Astrocyte of the cerebellum (primary cell): ENCODE measurements at regions not wholly inside any gene's neighbourhood (a gene's known extent, or its start where the extent isn't known, plus 50 kb on each side); places are given as distances from the start of the nearest gene placed in this dataset.

Experiments
- DNase-seq: peaks from one replicate; pipeline ENCODE4 v3.0.0-alpha.2; 2011; ENCODE audit warnings: low read depth
- H3K4me3 ChIP-seq: 2 replicates; pipeline ENCODE4 v1.5.1; 2011; ENCODE audit warnings: mild to moderate bottlenecking, low read depth, low read length, moderate library complexity
- in situ Hi-C: cut with HindIII; loops from 2 replicates; pipeline ENCODE4 v1.10.0; 2017; ENCODE audit warnings: low sequenced_read_pairs
- TF ChIP-seq, protein P1 (sequence below): IDR thresholded peaks from 2 replicates; pipeline ENCODE4 v1.5.1; 2012; ENCODE audit warnings: low read length, low read depth, moderate library complexity, mild to moderate bottlenecking; ENCODE audit errors: missing control alignments

DNA sequence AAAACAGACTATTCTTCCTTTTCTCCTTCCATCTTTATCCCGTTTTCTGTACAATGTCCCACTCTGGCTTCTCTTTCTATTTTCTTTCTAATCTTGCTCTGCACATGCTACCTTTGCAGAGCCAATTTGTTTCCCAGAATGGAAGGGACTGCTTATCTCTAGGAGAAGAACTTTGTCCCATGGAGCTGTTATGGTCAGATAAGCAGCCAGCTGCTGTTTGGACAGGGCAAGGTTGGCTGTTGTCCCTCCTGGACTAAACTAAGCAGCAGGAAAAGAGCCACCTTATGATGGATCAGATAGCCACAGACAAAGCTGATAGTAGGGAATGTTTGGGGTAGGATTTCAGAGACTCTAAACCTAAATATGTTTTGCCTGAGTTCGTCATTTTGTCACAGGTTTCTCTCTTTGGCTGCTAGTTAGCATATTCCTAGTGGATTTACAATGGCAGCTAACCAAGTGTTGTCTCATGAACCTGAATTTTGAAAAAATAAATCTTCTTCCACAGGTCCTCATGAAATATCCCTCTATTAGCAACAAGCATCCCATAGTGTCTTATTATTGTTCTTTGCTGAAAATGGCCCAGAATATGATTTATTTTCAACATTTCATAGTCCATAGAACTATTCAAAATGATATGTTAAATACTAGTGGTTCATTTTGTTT, 262.8 kb downstream of the SLC16A7 start:
- no peak overlapping the region for H3K4me3 ChIP-seq
- TF ChIP-seq, protein P1, sequence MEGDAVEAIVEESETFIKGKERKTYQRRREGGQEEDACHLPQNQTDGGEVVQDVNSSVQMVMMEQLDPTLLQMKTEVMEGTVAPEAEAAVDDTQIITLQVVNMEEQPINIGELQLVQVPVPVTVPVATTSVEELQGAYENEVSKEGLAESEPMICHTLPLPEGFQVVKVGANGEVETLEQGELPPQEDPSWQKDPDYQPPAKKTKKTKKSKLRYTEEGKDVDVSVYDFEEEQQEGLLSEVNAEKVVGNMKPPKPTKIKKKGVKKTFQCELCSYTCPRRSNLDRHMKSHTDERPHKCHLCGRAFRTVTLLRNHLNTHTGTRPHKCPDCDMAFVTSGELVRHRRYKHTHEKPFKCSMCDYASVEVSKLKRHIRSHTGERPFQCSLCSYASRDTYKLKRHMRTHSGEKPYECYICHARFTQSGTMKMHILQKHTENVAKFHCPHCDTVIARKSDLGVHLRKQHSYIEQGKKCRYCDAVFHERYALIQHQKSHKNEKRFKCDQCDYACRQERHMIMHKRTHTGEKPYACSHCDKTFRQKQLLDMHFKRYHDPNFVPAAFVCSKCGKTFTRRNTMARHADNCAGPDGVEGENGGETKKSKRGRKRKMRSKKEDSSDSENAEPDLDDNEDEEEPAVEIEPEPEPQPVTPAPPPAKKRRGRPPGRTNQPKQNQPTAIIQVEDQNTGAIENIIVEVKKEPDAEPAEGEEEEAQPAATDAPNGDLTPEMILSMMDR = no peak
- in situ Hi-C loops = no loop called here
- DNase-seq = no peak

DNA sequence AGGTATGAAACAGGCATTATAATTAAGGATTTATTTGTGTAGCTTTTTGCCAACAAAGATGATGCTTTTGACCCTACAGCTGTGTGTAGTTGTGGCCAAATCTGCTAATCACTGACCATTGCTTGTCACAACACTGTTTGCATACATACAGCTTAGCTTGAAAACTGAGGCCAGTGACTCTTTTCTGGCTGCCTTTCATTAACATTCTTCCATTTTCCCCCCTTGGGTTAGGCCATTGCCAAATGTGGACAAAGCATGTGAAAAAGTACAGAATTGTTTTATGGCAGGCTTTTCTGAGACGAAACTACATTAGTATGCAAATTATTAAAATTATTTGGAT, 263.3 kb downstream of the SLC16A7 start:
- no peak for DNase-seq
- in situ Hi-C loops = no loop called here
- H3K4me3 ChIP-seq = no peak overlapping the region
- TF ChIP-seq, protein P1 = no peak

DNA sequence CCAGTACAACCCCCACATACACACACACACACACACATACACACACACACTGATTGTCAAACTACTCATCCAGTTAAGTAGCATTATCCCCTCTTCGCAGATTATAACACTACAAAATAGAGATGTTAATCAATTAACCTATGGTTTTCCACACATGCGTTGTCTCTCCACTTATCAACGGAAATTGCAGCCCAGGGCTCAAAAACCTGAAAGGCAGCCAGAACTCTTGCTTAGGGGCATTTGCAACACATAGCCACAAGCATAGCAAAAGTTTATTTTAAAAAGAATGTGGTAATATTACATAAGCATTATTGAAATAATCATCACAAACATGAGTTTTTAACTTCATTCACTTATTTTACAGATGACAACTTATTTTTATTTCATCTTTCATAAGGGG, 265.8 kb downstream of the SLC16A7 start:
- no peak overlapping the region for H3K4me3 ChIP-seq
- in situ Hi-C loops = no loop called here
- TF ChIP-seq, protein P1 = no peak
- no peak for DNase-seq

DNA sequence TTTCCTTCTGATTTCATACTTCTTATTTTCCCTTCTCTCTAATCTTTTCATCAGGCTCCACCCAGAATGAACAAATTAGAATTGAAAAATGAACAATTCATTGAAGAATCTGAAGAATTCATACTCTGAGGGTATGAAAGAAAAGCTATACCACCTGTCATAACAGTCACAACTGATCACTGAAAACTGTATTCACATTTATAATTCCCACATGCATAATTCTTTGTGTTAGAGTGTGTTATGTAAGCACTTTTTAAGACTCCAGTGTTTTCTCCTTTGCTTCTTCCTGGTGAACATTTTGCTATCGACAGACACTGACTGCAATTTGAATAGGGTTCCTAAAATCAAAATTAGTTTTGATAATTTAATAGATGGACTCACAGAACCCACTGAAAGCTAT, 271.2 kb downstream of the SLC16A7 start:
- in situ Hi-C loops = no loop called here
- TF ChIP-seq, protein P1 = no peak
- no peak for DNase-seq
- no peak overlapping the region for H3K4me3 ChIP-seq

DNA sequence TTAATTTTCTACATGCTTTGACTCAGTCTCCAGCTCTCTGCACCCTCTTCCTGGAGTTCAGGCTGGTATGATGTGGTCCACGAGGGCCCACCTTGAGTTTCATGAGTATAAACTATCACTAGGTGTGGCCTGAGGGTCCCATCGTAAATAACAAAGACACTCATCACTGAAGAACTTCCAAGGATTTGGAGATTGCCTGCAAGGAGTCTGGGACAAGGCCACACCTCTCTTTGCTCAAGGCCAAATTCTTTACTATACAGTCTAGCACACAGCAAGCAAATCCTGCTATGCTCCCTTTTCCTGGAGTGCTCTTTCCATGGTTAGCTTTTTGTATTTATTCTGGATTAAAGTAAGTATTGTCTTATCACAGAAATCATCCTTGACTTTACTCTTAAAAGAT, 271.9 kb downstream of the SLC16A7 start:
- no peak overlapping the region for H3K4me3 ChIP-seq
- TF ChIP-seq, protein P1 = no peak
- in situ Hi-C loops = no loop called here
- no peak for DNase-seq

DNA sequence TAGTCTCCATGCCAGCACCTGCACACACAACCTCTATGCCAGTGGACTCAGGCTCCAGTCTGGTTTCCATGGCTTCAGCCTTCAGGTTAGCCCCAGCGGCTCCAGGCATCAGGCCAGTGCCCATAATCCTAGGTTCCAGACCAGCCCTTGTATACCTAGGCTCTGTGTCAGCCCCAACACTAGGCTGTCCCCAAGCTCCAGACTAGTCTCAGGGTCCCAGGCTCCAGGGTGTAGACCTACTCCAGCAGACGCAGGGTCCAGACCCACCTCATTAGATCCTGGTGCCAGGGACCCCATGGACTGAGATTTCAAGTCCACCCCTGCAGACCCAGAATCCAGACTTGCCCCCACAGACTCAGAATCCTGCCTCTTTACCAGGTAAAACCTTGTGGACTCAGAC, 275.9 kb downstream of the SLC16A7 start:
- no peak overlapping the region for H3K4me3 ChIP-seq
- TF ChIP-seq, protein P1 = no peak
- DNase-seq = no peak
- in situ Hi-C loops = no loop called here

DNA sequence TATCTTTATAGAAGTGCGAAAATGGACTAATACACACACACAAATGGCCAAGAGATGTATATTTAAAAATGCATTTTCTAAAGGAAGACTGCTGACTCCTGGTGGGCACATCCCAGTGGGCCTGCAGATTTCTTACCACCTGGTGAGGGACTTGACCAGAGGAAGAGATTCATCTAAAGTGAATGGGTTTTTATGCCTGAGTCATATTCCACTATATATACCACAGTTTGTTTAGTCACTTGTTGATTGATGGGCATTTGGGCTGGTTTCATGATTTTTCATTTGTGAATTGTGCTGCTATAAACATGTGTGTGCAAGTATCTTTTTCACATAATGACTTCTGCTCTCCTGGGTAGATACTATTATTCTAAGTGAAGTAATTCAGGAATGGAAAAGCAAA, 277.3 kb downstream of the SLC16A7 start:
- no peak overlapping the region for H3K4me3 ChIP-seq
- DNase-seq = no peak
- TF ChIP-seq, protein P1 = no peak
- in situ Hi-C loops = no loop called here
